C4-2B (cell line): ENCODE measurements at regions not wholly inside any gene's neighbourhood (a gene's known extent, or its start where the extent isn't known, plus 50 kb on each side); places are given as distances from the start of the nearest gene placed in this dataset.

ENCODE experiments used
- ZFX ChIP-seq: fragments of 450-650 bp; IDR thresholded peaks from 2 replicates; pipeline ENCODE4 v1.6.1; 2017
- TF ChIP-seq, protein P1 (sequence below): fragments of 450-650 bp; conservative IDR thresholded peaks from 2 replicates; pipeline ENCODE4 v1.5.1; 2017; ENCODE audit warnings: mild to moderate bottlenecking

DNA sequence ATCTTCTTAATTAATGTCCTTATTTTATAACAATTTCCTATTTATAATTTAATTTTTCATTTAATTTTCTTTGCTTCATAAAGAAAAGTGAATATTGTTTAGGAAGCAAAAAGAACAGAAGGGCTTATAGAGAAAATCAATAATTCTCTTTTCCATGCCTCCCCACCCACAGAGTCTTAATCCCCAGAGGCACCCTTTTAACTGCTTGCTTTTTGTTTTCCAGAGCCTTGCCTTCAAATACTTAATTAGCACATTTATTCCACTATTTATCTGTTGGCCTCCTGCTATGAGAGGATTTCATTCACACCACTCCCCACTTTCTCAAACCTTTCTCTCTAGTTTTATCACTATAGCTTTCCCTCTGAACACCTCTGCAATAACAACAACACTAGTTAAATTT lies 373.6 kb downstream of the MBD2 start:
- TF ChIP-seq, protein P1, sequence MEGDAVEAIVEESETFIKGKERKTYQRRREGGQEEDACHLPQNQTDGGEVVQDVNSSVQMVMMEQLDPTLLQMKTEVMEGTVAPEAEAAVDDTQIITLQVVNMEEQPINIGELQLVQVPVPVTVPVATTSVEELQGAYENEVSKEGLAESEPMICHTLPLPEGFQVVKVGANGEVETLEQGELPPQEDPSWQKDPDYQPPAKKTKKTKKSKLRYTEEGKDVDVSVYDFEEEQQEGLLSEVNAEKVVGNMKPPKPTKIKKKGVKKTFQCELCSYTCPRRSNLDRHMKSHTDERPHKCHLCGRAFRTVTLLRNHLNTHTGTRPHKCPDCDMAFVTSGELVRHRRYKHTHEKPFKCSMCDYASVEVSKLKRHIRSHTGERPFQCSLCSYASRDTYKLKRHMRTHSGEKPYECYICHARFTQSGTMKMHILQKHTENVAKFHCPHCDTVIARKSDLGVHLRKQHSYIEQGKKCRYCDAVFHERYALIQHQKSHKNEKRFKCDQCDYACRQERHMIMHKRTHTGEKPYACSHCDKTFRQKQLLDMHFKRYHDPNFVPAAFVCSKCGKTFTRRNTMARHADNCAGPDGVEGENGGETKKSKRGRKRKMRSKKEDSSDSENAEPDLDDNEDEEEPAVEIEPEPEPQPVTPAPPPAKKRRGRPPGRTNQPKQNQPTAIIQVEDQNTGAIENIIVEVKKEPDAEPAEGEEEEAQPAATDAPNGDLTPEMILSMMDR, result no peak
- TF ChIP-seq ZFX, result no peak
